CD4-positive, alpha-beta T cell treated with Interleukin-2 at 100 ng/mL for 4 hours (primary cell): ENCODE measurements at regions not wholly inside any gene's neighbourhood (a gene's known extent, or its start where the extent isn't known, plus 50 kb on each side); places are given as distances from the start of the nearest gene placed in this dataset.

Experiments
- DNase-seq: peaks from one replicate; pipeline ENCODE4 v3.0.0-alpha.2; 2020; ENCODE audit warnings: low spot score

- DNase-seq: no peak
These were observed 802.7 kb upstream of the IGFBP3 start for GRCh38 chr7:46723742-46724141.

- DNase-seq: no peak
These were observed 801.9 kb upstream of the IGFBP3 start for GRCh38 chr7:46723003-46723402.

- no peak for DNase-seq
These were observed 799.7 kb upstream of the IGFBP3 start for GRCh38 chr7:46720761-46721160.

- DNase-seq: no peak
These were observed 798.5 kb upstream of the IGFBP3 start for GRCh38 chr7:46719616-46720015.

- DNase-seq: no peak
These were observed 795.9 kb upstream of the IGFBP3 start for GRCh38 chr7:46716926-46717325.

GRCh38 chr7:46715579-46715978 lies 794.5 kb upstream of the IGFBP3 start:
- DNase-seq: no peak

GRCh38 chr7:46714904-46715303 lies 793.8 kb upstream of the IGFBP3 start:
- DNase-seq: no peak

GRCh38 chr7:46713868-46714596 lies 793.0 kb upstream of the IGFBP3 start:
- DNase-seq: no peak

GRCh38 chr7:46710927-46711326 lies 789.9 kb upstream of the IGFBP3 start:
- no peak for DNase-seq

- no peak for DNase-seq
These were observed 786.9 kb upstream of the IGFBP3 start for GRCh38 chr7:46707973-46708372.

- DNase-seq: no peak
These were observed 784.5 kb upstream of the IGFBP3 start for GRCh38 chr7:46705386-46706255.

- DNase-seq: no peak
These were observed 775.7 kb upstream of the IGFBP3 start for GRCh38 chr7:46696741-46697140.

GRCh38 chr7:46695051-46695708 lies 774.1 kb upstream of the IGFBP3 start:
- no peak for DNase-seq

- no peak for DNase-seq
These were observed 773.0 kb upstream of the IGFBP3 start for GRCh38 chr7:46694058-46694457.

- DNase-seq: no peak
These were observed 766.1 kb upstream of the IGFBP3 start for GRCh38 chr7:46687203-46687602.

- no peak for DNase-seq
These were observed 764.0 kb upstream of the IGFBP3 start for GRCh38 chr7:46685051-46685450.

GRCh38 chr7:46682836-46683624 lies 762.0 kb upstream of the IGFBP3 start:
- DNase-seq: no peak

- no peak for DNase-seq
These were observed 760.9 kb upstream of the IGFBP3 start for GRCh38 chr7:46681865-46682503.

GRCh38 chr7:46680147-46680546 lies 759.1 kb upstream of the IGFBP3 start:
- DNase-seq: no peak

GRCh38 chr7:46679671-46680070 lies 758.6 kb upstream of the IGFBP3 start:
- no peak for DNase-seq

GRCh38 chr7:46678421-46678820 lies 757.3 kb upstream of the IGFBP3 start:
- DNase-seq: no peak

GRCh38 chr7:46675456-46675855 lies 754.4 kb upstream of the IGFBP3 start:
- DNase-seq: no peak
